SU-DHL-6 (cell line): ENCODE measurements at regions not wholly inside any gene's neighbourhood (a gene's known extent, or its start where the extent isn't known, plus 50 kb on each side); places are given as distances from the start of the nearest gene placed in this dataset.

Source experiments
- H2AFZ ChIP-seq: fragments of 200-600 bp; sonication (generic); 2 replicates; pipeline ENCODE4 v1.6.1; 2014; ENCODE audit warnings: low read depth, mild to moderate bottlenecking, moderate library complexity, mixed read lengths, antibody characterized with exemption, low read length; ENCODE audit not compliant: severe bottlenecking
- H3F3A ChIP-seq: fragments of 200-600 bp; shearing (Covaris generic); 2 replicates; pipeline ENCODE4 v1.6.0; 2016; ENCODE audit warnings: antibody characterized with exemption, mild to moderate bottlenecking; ENCODE audit not compliant: insufficient read depth
- H3K27ac ChIP-seq: fragments of 200-600 bp; sonication (generic); 2 replicates; pipeline ENCODE4 v1.5.1; 2016; ENCODE audit warnings: low read depth, mild to moderate bottlenecking, low read length, moderate library complexity, mixed read lengths
- H3K27me3 ChIP-seq: fragments of 200-600 bp; sonication (generic), shearing (Covaris generic); 2 replicates; pipeline ENCODE4 v1.6.0; 2014; ENCODE audit warnings: mild to moderate bottlenecking, low read length
- H3K36me3 ChIP-seq: fragments of 200-600 bp; sonication (generic); 2 replicates; pipeline ENCODE4 v1.6.1; 2014; ENCODE audit warnings: mild to moderate bottlenecking, low read length, mixed read lengths
- H3K4me2 ChIP-seq: fragments of 300-600, 200-600 bp; shearing (Covaris generic), sonication (generic); 2 replicates; pipeline ENCODE4 v1.6.0; 2014; ENCODE audit warnings: low read length, low read depth, mild to moderate bottlenecking; ENCODE audit not compliant: poor library complexity, severe bottlenecking
- H3K4me3 ChIP-seq: fragments of 200-600 bp; sonication (generic); 2 replicates; pipeline ENCODE4 v1.5.1; 2014; ENCODE audit warnings: antibody characterized with exemption, low read length, mild to moderate bottlenecking, mixed read lengths; ENCODE audit not compliant: insufficient read depth, poor library complexity, severe bottlenecking
- H3K79me2 ChIP-seq: fragments of 200-600 bp; sonication (generic); 2 replicates; pipeline ENCODE4 v1.6.1; 2014; ENCODE audit warnings: mild to moderate bottlenecking, low read length, moderate library complexity; ENCODE audit not compliant: insufficient read depth
- H3K9ac ChIP-seq: fragments of 200-600 bp; sonication (generic); 2 replicates; pipeline ENCODE4 v1.7.0; 2014; ENCODE audit warnings: mild to moderate bottlenecking, low read length
- H3K9me2 ChIP-seq: fragments of 200-600 bp; sonication (generic); replicated peaks from 2 replicates; pipeline ENCODE4 v1.6.1; 2014; ENCODE audit warnings: low read length; ENCODE audit not compliant: insufficient read depth
- H3K9me3 ChIP-seq: fragments of 200-600 bp; sonication (generic); 2 replicates; pipeline ENCODE4 v1.6.1; 2014; ENCODE audit warnings: low read length, mixed read lengths; ENCODE audit not compliant: insufficient read depth
- H4K20me1 ChIP-seq: fragments of 200-600 bp; sonication (generic); 2 replicates; pipeline ENCODE4 v1.6.1; 2014; ENCODE audit warnings: low read depth, mild to moderate bottlenecking, antibody characterized with exemption, low read length, moderate library complexity, mixed read lengths
- CTCF ChIP-seq: fragments of 200-600 bp; sonication (generic); IDR thresholded peaks from one replicate; pipeline ENCODE4 v1.5.1; 2017; ENCODE audit warnings: antibody characterized with exemption, mild to moderate bottlenecking, low read length, moderate library complexity; ENCODE audit not compliant: insufficient read depth, poor library complexity, severe bottlenecking
- EZH2phosphoT487 ChIP-seq: fragments of 200-600 bp; sonication (generic), shearing (Covaris generic); conservative IDR thresholded peaks from 2 replicates; pipeline ENCODE4 v1.6.1; 2018; ENCODE audit warnings: mild to moderate bottlenecking, antibody characterized with exemption, low read length, moderate library complexity, mixed read lengths

GRCh38 chr5:175202463-175203068 is 241.4 kb downstream of the DRD1 start:
- H3K9me3 ChIP-seq = no peaks in the 10 kb centered on the region
- no peak overlapping the region for H2AFZ ChIP-seq
- H4K20me1 ChIP-seq = no peaks in the 10 kb centered on the region
- no peaks in the 10 kb centered on the region for H3K27me3 ChIP-seq
- no peaks in the 10 kb centered on the region for H3F3A ChIP-seq
- H3K79me2 ChIP-seq = no peaks in the 10 kb centered on the region
- H3K4me3 ChIP-seq = no peak overlapping the region
- H3K9ac ChIP-seq = no peak overlapping the region
- H3K4me2 ChIP-seq = no peak overlapping the region
- no peaks in the 10 kb centered on the region for H3K36me3 ChIP-seq
- no peaks in the 10 kb centered on the region for H3K9me2 ChIP-seq
- no peak overlapping the region for H3K27ac ChIP-seq
- TF ChIP-seq CTCF (no peak), EZH2phosphoT487 (no peak)

- no peak overlapping the region for H3K9ac ChIP-seq
- no peak overlapping the region for H2AFZ ChIP-seq
- H4K20me1 ChIP-seq = no peaks in the 10 kb centered on the region
- H3F3A ChIP-seq = no peaks in the 10 kb centered on the region
- H3K9me3 ChIP-seq = no peaks in the 10 kb centered on the region
- TF ChIP-seq CTCF (no peak), EZH2phosphoT487 (no peak)
- no peaks in the 10 kb centered on the region for H3K27me3 ChIP-seq
- no peak overlapping the region for H3K4me2 ChIP-seq
- H3K36me3 ChIP-seq = no peaks in the 10 kb centered on the region
- no peak overlapping the region for H3K27ac ChIP-seq
- H3K9me2 ChIP-seq = no peaks in the 10 kb centered on the region
- H3K4me3 ChIP-seq = no peak overlapping the region
- no peaks in the 10 kb centered on the region for H3K79me2 ChIP-seq
These were observed 242.6 kb downstream of the DRD1 start for GRCh38 chr5:175201393-175201792.

GRCh38 chr5:175195698-175196656 is 248.0 kb downstream of the DRD1 start:
- H4K20me1 ChIP-seq = no peaks in the 10 kb centered on the region
- H3K4me2 ChIP-seq = no peak overlapping the region
- no peaks in the 10 kb centered on the region for H3K27me3 ChIP-seq
- H3K4me3 ChIP-seq = no peak overlapping the region
- H3K9me3 ChIP-seq = no peaks in the 10 kb centered on the region
- H3F3A ChIP-seq = no peaks in the 10 kb centered on the region
- H2AFZ ChIP-seq = no peak overlapping the region
- no peak overlapping the region for H3K9ac ChIP-seq
- H3K36me3 ChIP-seq = no peaks in the 10 kb centered on the region
- H3K27ac ChIP-seq = no peak overlapping the region
- no peaks in the 10 kb centered on the region for H3K79me2 ChIP-seq
- no peaks in the 10 kb centered on the region; the same call in 1 of the 2 replicates for H3K9me2 ChIP-seq
- TF ChIP-seq CTCF = no peak
